ENCODE measurements at regions not wholly inside any gene's neighbourhood (a gene's known extent, or its start where the extent isn't known, plus 50 kb on each side); places are given as distances from the start of the nearest gene placed in this dataset.

GRCh38 chr18:57885931-57886330, 82.8 kb upstream of the ATP8B1 start:
- no peak for TF ChIP-seq CTCF (IDR thresholded peaks at IDR 0.05)
- TF ChIP-seq POLR2A (IDR thresholded peaks at IDR 0.05): no peak

All from sigmoid colon (tissue), 3 donors.